ENCODE measurements at regions not wholly inside any gene's neighbourhood (a gene's known extent, or its start where the extent isn't known, plus 50 kb on each side); places are given as distances from the start of the nearest gene placed in this dataset.
A peak's percentile ranks its signal among the peaks of the same experiment; 100 is the strongest.
"Not testable (repeated sequence)": the region's sequence is repeated elsewhere in the genome, so short reads cannot be mapped to it uniquely, and the experiment has no call there.

DNA sequence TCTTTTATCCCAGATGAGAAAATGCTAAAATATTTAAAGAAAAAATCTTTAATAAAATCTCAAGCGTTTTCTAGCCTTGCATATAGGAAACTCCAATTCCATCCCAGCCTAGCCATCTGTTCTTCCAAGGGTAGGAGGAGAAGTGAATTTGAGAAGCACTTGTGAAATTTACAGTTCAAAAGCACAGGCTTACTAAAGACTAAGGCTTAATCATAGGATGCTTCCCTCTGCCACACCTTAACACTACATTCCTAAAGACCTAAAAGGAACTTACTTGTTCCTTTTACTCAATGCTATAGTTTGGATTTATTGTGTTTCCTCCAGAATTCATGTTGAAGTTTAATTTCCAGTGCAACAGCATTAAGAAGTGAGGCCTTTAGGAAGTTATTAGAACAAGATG lies 764.8 kb upstream of the CADM2 start:
- DNase-seq (ENCODE audit: low read depth) = peak; percentile 29

- DNase-seq (ENCODE audit: low read depth) = no peak
Measured at GRCh38 chr3:84209474-84209873, 749.3 kb upstream of the CADM2 start.

DNA sequence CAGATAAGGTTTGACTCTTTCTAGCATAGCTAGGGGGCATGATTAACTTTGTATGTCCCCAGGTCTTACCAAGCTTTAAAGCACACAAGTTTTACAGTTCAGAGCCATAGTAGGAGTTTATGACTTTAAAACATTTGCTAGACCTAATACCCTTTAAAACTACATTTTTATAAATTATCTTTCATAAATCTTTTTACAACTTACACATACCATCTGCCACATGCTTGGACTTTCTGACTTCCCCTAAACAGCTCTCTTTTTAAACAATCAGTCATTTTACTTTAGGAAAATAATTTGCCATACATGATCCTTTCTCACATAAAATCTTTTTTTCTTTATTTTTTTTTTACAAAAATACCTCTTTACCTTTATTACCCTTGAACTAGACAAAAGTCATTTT lies 735.3 kb upstream of the CADM2 start:
- no peak for DNase-seq (ENCODE audit: low read depth)

- DNase-seq (ENCODE audit: low read depth) = peak; percentile 87
Measured at GRCh38 chr3:84224262-84224661, 734.5 kb upstream of the CADM2 start.

DNA sequence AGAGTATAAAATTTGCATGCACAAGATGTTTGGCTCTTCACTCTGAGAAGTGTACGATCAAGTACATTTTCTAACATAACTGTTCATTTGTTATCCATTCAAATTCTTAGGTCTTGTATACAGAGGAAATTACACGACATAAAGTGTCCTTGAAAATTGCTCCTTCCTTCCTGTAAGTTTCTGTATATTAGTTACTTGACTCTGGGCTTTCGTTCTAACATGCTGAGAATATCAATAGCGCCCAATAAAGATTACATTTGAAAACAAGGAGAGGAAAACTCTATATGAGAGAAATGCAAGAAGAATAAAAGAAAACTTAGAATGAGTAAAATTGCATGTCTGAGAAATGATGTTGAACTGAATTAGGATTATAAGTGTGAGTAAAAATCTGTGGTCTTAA lies 722.5 kb upstream of the CADM2 start:
- DNase-seq (ENCODE audit: low read depth) = no peak

- no peak for DNase-seq (ENCODE audit: low read depth)
Measured at GRCh38 chr3:84245789-84246188, 713.0 kb upstream of the CADM2 start.

DNA sequence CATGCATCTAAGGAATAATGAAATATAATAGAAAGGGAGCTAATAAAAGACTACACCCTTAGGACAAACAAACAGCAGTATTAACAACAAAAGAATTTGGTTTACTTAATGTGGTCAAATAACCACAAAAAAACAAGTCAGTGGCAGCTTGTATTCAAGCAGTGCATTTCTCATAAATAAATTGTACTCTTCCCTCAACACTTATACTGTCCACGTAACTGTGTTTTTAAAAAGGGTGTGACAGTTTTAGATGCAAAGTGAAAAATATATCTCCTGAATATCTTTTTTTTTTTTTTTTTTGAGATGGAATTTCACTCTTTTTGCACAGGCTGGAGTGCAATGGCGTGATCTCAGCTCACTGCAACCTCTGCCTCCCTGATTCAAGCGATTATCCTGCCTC lies 698.2 kb upstream of the CADM2 start:
- DNase-seq (ENCODE audit: low read depth) = no peak

- no peak for DNase-seq (ENCODE audit: low read depth)
Measured at GRCh38 chr3:84265768-84266167, 693.0 kb upstream of the CADM2 start.

GRCh38 chr3:84275532-84275931 lies 683.3 kb upstream of the CADM2 start:
- DNase-seq (ENCODE audit: low read depth) = no peak

DNA sequence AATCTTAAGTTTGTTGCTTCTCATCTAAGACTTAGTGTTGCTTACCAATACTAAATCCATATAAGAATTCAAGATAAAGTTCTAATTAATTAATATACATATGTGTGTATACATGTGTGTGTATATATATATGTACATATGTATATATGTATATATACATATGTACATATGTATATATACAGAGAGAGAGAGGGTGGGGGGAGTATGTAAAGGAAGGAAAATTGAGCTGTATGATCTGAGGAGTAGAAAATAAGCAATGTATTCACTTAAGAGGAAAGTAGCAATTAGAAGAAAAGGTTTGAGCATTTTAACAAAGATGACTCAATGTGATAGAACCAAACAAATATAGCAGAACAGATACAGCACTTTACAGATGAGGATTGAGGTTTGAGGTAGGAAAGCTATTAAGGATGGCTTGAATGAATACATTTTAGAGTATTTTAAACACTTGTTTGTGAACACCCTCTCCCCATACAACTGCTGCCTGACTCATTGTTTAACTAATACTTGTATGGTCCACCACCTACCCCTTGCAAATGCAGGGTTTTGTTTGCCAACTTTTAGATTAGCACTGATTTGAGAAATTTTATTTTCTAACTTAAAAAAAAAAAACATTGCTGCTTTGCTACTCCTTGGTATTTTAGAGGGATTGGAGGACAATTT lies 681.1 kb upstream of the CADM2 start:
- no peak for DNase-seq (ENCODE audit: low read depth)

DNA sequence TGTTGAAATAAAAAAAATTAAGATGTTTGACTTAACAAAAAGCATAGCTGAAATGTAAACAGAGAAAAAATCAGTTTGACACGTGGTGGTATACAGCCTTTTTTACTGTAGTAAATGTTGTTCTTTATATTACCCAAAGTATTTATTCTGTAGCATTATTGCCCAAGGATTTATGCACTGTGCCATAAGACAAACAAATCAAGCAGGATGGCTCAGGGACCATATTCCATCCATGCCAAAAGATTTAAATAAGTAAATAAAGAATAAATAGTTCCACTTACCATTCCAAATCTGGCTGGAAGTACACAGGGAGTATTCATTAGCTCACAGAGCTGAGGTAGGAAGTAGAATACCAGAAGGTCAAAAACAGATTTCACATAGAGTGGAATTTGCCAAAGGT lies 666.7 kb upstream of the CADM2 start:
- DNase-seq (ENCODE audit: low read depth) = no peak

DNA sequence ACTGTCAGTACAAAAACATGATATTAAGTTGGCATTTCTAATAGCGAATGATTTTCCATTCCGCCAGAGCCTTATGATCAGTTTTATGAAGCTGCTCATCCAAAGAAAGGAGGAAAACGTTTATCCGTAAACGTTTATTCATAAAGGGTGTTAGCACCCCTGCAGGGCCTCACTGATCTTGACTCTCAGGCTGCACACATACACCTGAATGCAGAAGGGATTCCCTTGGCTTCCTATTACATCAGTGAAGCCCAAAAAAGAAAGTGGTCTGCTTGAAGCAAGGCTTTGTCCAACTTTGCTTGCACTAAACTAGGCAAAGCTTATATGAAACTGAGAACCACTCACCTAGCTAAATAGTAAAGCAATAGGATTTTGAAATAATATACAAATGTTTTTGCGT lies 659.5 kb upstream of the CADM2 start:
- DNase-seq (ENCODE audit: low read depth) = no peak

DNA sequence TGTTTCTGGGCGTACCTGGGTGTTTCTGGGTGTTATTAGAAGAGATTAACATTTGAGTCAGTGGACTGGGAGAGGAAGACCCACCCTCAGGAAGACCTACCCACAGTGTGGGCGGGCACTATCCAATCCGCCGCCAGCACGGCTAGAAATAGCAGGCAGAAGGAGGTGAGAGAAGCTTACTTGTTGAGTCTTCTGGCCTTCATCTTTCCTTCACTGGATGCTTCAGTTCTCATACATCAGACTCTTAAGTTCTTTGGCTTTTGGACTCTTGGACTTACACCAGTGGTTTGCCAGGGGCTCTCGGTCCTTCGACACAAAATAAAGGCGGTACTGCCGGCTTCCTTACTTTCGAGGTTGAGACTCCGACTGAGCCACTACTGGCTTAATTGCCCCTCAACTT lies 654.6 kb upstream of the CADM2 start:
- DNase-seq (ENCODE audit: low read depth) = no peak

DNA sequence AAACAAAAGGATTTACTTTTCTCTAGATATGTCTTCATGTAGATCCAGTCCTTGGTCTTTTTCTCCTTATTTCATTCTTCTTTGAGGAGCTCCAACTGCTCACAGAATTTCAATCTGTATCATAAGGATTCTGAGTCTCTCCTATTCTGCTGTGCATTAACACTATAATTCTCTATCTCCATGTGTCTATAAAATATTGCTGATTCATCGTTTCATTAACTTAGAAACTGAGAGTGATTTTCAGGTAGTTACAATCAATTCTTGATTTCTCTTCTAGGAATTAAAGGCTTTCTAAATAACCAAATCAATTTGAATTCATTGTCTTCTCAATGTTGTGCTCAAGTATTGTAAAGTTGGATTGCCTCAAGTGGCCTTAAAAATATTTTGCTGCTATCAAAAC lies 651.5 kb upstream of the CADM2 start:
- no peak for DNase-seq (ENCODE audit: low read depth)

- DNase-seq (ENCODE audit: low read depth) = no peak
Measured at GRCh38 chr3:84308379-84308778, 650.4 kb upstream of the CADM2 start.

- DNase-seq (ENCODE audit: low read depth) = peak; percentile 48
Measured at GRCh38 chr3:84318273-84318809, 640.4 kb upstream of the CADM2 start.

DNA sequence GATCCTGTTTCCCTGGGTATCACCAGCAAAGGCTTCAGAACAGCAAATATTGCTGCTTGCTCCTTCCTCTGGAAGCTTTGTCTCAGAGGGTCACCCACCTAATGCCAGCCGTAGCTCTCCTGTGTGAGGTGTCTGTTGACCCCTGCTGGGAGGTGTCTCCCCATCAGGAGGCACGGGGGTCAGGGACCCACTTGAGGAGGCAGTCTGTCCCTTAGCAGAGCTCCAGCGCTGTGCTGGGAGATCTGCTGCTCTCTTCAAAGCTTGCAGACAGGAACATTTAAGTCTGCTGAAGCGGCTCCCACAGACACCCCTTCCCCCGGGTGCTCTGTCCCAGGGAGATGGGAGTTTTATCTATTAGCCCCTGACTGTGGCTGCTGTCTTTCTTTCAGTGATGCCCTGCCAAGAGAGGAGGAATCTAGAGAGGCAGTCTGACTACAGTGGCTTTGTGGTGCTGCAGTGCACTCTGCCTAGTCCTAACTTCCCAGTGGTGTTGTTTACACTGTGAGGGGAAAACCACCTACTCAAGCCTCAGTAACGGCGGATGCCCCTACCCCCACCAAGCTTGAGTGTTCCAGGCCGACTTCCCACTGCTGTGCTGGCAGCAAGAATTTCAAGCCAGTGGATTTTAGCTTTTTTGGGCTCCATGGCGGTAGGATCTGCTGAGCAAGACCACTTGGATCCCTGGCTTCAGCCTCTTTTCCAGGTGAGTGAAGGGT lies 593.1 kb upstream of the CADM2 start:
- not testable (repeated sequence) for DNase-seq (ENCODE audit: low read depth)

All from HT1080 (cell line).